ENCODE measurements at regions not wholly inside any gene's neighbourhood (a gene's known extent, or its start where the extent isn't known, plus 50 kb on each side); places are given as distances from the start of the nearest gene placed in this dataset.

- no peak for TF ChIP-seq CTCF (IDR thresholded peaks at IDR 0.05; ENCODE audit: low read length)
- no peak for TF ChIP-seq EZH2 (IDR thresholded peaks at IDR 0.05; ENCODE audit: borderline replicate concordance, low read length)
Measured at GRCh38 chr5:162407614-162408013, 340.0 kb downstream of the GABRG2 start.

Measured in OCI-LY1 (cell line).